Caki2 (cell line): ENCODE measurements at regions not wholly inside any gene's neighbourhood (a gene's known extent, or its start where the extent isn't known, plus 50 kb on each side); places are given as distances from the start of the nearest gene placed in this dataset.
"Not testable (repeated sequence)": the region's sequence is repeated elsewhere in the genome, so short reads cannot be mapped to it uniquely, and the experiment has no call there.

Source experiments
- DNase-seq: peaks from one replicate; pipeline ENCODE4 v3.0.0-alpha.2; 2015; ENCODE audit warnings: low read depth
- in situ Hi-C: cut with HindIII; loops from 2 replicates; pipeline ENCODE4 v1.10.0; 2016; ENCODE audit warnings: low sequenced_read_pairs, low pct_unique_long_range_greater_than_20kb, mixed read lengths

- in situ Hi-C loops = no loop called here
- DNase-seq = no peak
Measured at GRCh38 chr2:150325656-150326314, 161.7 kb downstream of the RND3 start.

GRCh38 chr2:150323071-150323470 lies 164.4 kb downstream of the RND3 start:
- DNase-seq, in situ Hi-C loops: not testable (repeated sequence)

- no peak for DNase-seq
- in situ Hi-C loops = no loop called here
Measured at GRCh38 chr2:150320608-150321007, 166.9 kb downstream of the RND3 start.

- in situ Hi-C loops = no loop called here
- no peak for DNase-seq
Measured at GRCh38 chr2:150319658-150320555, 167.6 kb downstream of the RND3 start.

GRCh38 chr2:150319085-150319484 lies 168.4 kb downstream of the RND3 start:
- DNase-seq = no peak
- in situ Hi-C loops = no loop called here

- in situ Hi-C loops = no loop called here
- no peak for DNase-seq
Measured at GRCh38 chr2:150312271-150312670, 175.2 kb downstream of the RND3 start.

GRCh38 chr2:150309311-150310080 lies 178.0 kb downstream of the RND3 start:
- no peak for DNase-seq
- in situ Hi-C loops = no loop called here

- in situ Hi-C loops = no loop called here
Measured at GRCh38 chr2:150307258-150307657, 180.2 kb downstream of the RND3 start.

GRCh38 chr2:150303281-150303680 lies 184.2 kb downstream of the RND3 start:
- in situ Hi-C loops = no loop called here
- no peak for DNase-seq

More at GRCh38 chr2:150307258-150307657, 180.2 kb downstream of the RND3 start:
- DNase-seq = no peak

GRCh38 chr2:150298571-150299305 lies 188.7 kb downstream of the RND3 start:
- in situ Hi-C loops = no loop called here
- no peak for DNase-seq

GRCh38 chr2:150296770-150297546 lies 190.5 kb downstream of the RND3 start:
- DNase-seq = no peak

GRCh38 chr2:150295544-150295943 lies 191.9 kb downstream of the RND3 start:
- DNase-seq = no peak
- in situ Hi-C loops = no loop called here

More at GRCh38 chr2:150296770-150297546, 190.5 kb downstream of the RND3 start:
- in situ Hi-C loops = no loop called here

GRCh38 chr2:150293771-150294170 lies 193.7 kb downstream of the RND3 start:
- in situ Hi-C loops = no loop called here
- DNase-seq = no peak

GRCh38 chr2:150292807-150293206 lies 194.7 kb downstream of the RND3 start:
- in situ Hi-C loops = no loop called here
- no peak for DNase-seq

- no peak for DNase-seq
Measured at GRCh38 chr2:150292192-150292591, 195.3 kb downstream of the RND3 start.

GRCh38 chr2:150286730-150287362 lies 200.6 kb downstream of the RND3 start:
- DNase-seq = no peak
- in situ Hi-C loops = no loop called here

More at GRCh38 chr2:150292192-150292591, 195.3 kb downstream of the RND3 start:
- in situ Hi-C loops = no loop called here

GRCh38 chr2:150284116-150284515 lies 203.4 kb downstream of the RND3 start:
- no peak for DNase-seq

More at GRCh38 chr2:150284116-150284515, 203.4 kb downstream of the RND3 start:
- in situ Hi-C loops = no loop called here
